A673 (cell line): ENCODE measurements at regions not wholly inside any gene's neighbourhood (a gene's known extent, or its start where the extent isn't known, plus 50 kb on each side); places are given as distances from the start of the nearest gene placed in this dataset.

Experiments used
- BruUV-seq: library from RNA; stranded (reverse); fragments of 400-500 nt; replicated peaks from 2 replicates; lab custom pipeline; 2021; lab: Mats Ljungman, UMichigan
- CTCF ChIA-PET: fragments of 300-600 bp; sonication (Branson Sonifier 250); formaldehyde crosslinking; loops from one replicate; lab custom pipeline; 2022; ENCODE audit warnings: antibody characterized with exemption; lab: Charles Lee
- POLR2A ChIA-PET: fragments of 300-600 bp; sonication (Branson Sonifier 250); formaldehyde crosslinking; loops from one replicate; lab custom pipeline; 2022; ENCODE audit warnings: antibody characterized with exemption; ENCODE audit not compliant: low non-redundant PET; lab: Charles Lee
- DNase-seq: peaks from one replicate; pipeline ENCODE4 v3.0.0-alpha.2; 2015; ENCODE audit warnings: low spot score
- H3K27ac ChIP-seq: fragments of 200-600 bp; sonication (generic); 2 replicates; pipeline ENCODE4 v1.5.1; 2016; ENCODE audit warnings: mixed run types, low read depth, mild to moderate bottlenecking, mixed read lengths, antibody characterized with exemption, low read length; ENCODE audit not compliant: poor library complexity, severe bottlenecking
- H3K27me3 ChIP-seq: fragments of 200-600 bp; sonication (generic); replicated peaks from 2 replicates; pipeline ENCODE4 v1.6.1; 2017; ENCODE audit warnings: mixed run types, low read depth, mild to moderate bottlenecking, mixed read lengths, antibody characterized with exemption, low read length; ENCODE audit not compliant: insufficient read depth, poor library complexity
- H3K36me3 ChIP-seq: fragments of 200-600 bp; sonication (generic); 2 replicates; pipeline ENCODE4 v1.6.1; 2016; ENCODE audit warnings: mixed run types, mild to moderate bottlenecking, mixed read lengths, antibody characterized with exemption, low read length; ENCODE audit not compliant: insufficient read depth, poor library complexity, severe bottlenecking
- H3K4me1 ChIP-seq: fragments of 200-600 bp; sonication (generic); 2 replicates; pipeline ENCODE4 v1.6.1; 2017; ENCODE audit warnings: mixed run types, mild to moderate bottlenecking, mixed read lengths, antibody characterized with exemption, low read length; ENCODE audit not compliant: insufficient read depth, poor library complexity, severe bottlenecking
- H3K4me3 ChIP-seq: fragments of 200-600 bp; sonication (generic); 2 replicates; pipeline ENCODE4 v1.5.1; 2016; ENCODE audit warnings: low read depth, mixed run types, mild to moderate bottlenecking, mixed read lengths, low read length; ENCODE audit not compliant: poor library complexity, severe bottlenecking
- H3K9me3 ChIP-seq: fragments of 200-600 bp; sonication (generic); 2 replicates; pipeline ENCODE4 v1.6.1; 2016; ENCODE audit warnings: mixed run types, low read depth, mild to moderate bottlenecking, mixed read lengths, antibody characterized with exemption, low read length; ENCODE audit not compliant: poor library complexity, severe bottlenecking
- EZH2 ChIP-seq: fragments of 200-600 bp; sonication (generic); IDR thresholded peaks from 2 replicates; pipeline ENCODE4 v1.6.1; 2017; ENCODE audit warnings: borderline replicate concordance, low read depth, mild to moderate bottlenecking, mixed read lengths, antibody characterized with exemption, low read length; ENCODE audit not compliant: poor library complexity, severe bottlenecking
- intact Hi-C: fragments of 100-400 bp; cut with micrococcal nuclease; formaldehyde crosslinking; loops from one replicate; pipeline ENCODE4 v1.10.0; 2022; ENCODE audit not compliant: unreplicated experiment
- TF ChIP-seq, protein P1 (sequence below): fragments of 300-800, 200-600 bp; sonication (generic); conservative IDR thresholded peaks from 2 replicates; pipeline ENCODE4 v1.5.1; 2017; ENCODE audit warnings: low read depth, mild to moderate bottlenecking, antibody characterized with exemption, low read length, moderate library complexity, mixed read lengths

DNA sequence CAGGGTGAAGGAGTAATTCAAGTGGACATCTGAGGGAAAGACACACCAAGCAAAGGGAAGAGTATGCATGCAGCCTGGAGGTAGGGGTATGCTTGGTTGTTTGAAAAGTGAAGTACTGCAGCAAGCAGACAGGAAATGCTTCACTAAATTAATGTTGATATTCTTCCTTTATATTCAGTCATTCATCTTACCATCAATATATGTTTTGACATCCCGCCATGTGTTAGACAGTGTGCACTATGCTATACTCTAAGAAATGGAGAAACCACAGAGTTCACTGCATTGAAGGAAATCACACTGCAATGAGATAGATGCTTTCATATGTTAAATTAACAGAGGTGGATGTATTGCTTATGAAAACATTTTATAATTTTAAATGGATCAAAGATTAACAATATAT lies 82.9 kb downstream of the HSPA13 start:
- TF ChIP-seq, protein P1, sequence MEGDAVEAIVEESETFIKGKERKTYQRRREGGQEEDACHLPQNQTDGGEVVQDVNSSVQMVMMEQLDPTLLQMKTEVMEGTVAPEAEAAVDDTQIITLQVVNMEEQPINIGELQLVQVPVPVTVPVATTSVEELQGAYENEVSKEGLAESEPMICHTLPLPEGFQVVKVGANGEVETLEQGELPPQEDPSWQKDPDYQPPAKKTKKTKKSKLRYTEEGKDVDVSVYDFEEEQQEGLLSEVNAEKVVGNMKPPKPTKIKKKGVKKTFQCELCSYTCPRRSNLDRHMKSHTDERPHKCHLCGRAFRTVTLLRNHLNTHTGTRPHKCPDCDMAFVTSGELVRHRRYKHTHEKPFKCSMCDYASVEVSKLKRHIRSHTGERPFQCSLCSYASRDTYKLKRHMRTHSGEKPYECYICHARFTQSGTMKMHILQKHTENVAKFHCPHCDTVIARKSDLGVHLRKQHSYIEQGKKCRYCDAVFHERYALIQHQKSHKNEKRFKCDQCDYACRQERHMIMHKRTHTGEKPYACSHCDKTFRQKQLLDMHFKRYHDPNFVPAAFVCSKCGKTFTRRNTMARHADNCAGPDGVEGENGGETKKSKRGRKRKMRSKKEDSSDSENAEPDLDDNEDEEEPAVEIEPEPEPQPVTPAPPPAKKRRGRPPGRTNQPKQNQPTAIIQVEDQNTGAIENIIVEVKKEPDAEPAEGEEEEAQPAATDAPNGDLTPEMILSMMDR = no peak
- no peak for TF ChIP-seq EZH2
- H3K4me1 ChIP-seq = peaks cover 7% of the 10 kb centered on the region
- H3K27me3 ChIP-seq = no peaks in the 10 kb centered on the region
- CTCF ChIA-PET = no interaction called here
- POLR2A ChIA-PET = no interaction called here
- H3K4me3 ChIP-seq = no peak overlapping the region
- no peak for DNase-seq
- no peaks in the 10 kb centered on the region for H3K9me3 ChIP-seq
- H3K36me3 ChIP-seq = no peaks in the 10 kb centered on the region
- intact Hi-C loops = no loop called here
- BruUV-seq = no TSS peak
- H3K27ac ChIP-seq = no peak overlapping the region

DNA sequence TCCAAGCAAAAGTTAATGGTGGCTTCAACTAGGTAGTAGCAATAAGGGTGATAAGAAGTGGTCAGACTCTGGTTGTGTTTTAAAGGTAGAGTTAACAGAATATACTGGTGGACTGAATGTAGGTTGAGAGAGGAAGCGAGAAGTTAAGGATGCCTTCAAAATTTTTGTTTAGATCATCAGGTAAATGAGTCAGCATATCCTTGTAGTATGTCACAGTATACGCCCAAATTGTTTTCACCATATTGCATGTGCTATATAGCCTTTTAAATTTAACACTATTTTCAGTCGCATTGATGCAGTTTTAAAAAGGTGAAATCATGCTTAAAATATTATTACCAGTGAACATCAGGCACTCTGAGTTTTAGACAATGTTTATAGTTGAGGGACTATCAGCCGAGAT lies 74.6 kb downstream of the RBM11 start:
- no peak overlapping the region for H3K4me3 ChIP-seq
- H3K4me1 ChIP-seq = no peaks in the 10 kb centered on the region
- no peak overlapping the region for H3K27ac ChIP-seq
- H3K36me3 ChIP-seq = no peaks in the 10 kb centered on the region
- TF ChIP-seq, protein P1 = no peak
- no peak for TF ChIP-seq EZH2
- no peak for DNase-seq
- CTCF ChIA-PET = no interaction called here
- no peaks in the 10 kb centered on the region for H3K27me3 ChIP-seq
- intact Hi-C loops = no loop called here
- H3K9me3 ChIP-seq = no peaks in the 10 kb centered on the region
- POLR2A ChIA-PET = no interaction called here
- no TSS peak for BruUV-seq

DNA sequence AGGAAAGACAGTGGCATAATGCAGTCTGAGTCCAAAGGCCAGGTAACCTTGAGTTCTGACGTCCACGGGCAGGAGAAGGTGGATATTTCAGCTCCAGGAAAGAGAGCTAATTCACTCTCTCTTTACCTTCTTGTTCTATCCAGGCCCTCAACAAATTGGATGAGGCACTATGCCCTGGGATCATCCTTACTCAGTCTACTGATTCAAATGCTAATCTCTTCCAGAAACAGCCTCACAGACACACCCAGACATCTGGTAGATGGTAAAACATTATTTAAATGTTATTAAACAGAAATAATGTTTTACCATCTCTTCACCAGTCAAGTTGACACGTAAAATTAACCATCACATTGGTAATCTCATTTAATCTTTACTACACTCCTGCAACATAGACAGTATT lies 73.0 kb downstream of the RBM11 start:
- H3K27me3 ChIP-seq = no peaks in the 10 kb centered on the region
- TF ChIP-seq EZH2 = no peak
- TF ChIP-seq, protein P1 = no peak
- intact Hi-C loops = no loop called here
- POLR2A ChIA-PET = no interaction called here
- peaks cover 7% of the 10 kb centered on the region for H3K4me1 ChIP-seq
- H3K27ac ChIP-seq = no peak overlapping the region
- no peak for DNase-seq
- CTCF ChIA-PET = no interaction called here
- H3K4me3 ChIP-seq = no peak overlapping the region
- no peaks in the 10 kb centered on the region for H3K36me3 ChIP-seq
- no TSS peak for BruUV-seq
- H3K9me3 ChIP-seq = no peaks in the 10 kb centered on the region
